Omental fat pad (tissue), 3 donors: ENCODE measurements at regions not wholly inside any gene's neighbourhood (a gene's known extent, or its start where the extent isn't known, plus 50 kb on each side); places are given as distances from the start of the nearest gene placed in this dataset.

ENCODE experiments used
- ATAC-seq: fragments of 150-250 bp; one replicate; pipeline ENCODE4 v1.9.1; 2016; ENCODE audit warnings: mild to moderate bottlenecking, moderate library complexity; ENCODE audit not compliant: low FRiP score
- DNase-seq: peaks from one replicate; pipeline ENCODE4 v3.0.0-alpha.2; 2019; ENCODE audit warnings: low spot score
- CTCF ChIP-seq, 3 donors: fragments of 450-650 bp; IDR thresholded peaks; one replicate each; pipeline ENCODE4 v1.5.1; 2016 to 2017; ENCODE audit warnings: antibody characterized with exemption in 3 of 3, mild to moderate bottlenecking in 3 of 3, moderate library complexity in 2 of 3

- ATAC-seq (no peak), DNase-seq (no peak)
- TF ChIP-seq CTCF (IDR thresholded peaks at IDR 0.05): no peak
Measured at GRCh38 chr21:27827972-27828371, 861.1 kb upstream of the ADAMTS5 start.

- ATAC-seq (no peak), DNase-seq (no peak)
- no peak for TF ChIP-seq CTCF (IDR thresholded peaks at IDR 0.05)
Measured at GRCh38 chr21:27825035-27825434, 858.1 kb upstream of the ADAMTS5 start.

- ATAC-seq (no peak), DNase-seq (no peak)
- TF ChIP-seq CTCF (IDR thresholded peaks at IDR 0.05): no peak
Measured at GRCh38 chr21:27823652-27824201, 856.8 kb upstream of the ADAMTS5 start.

- no peak for TF ChIP-seq CTCF (IDR thresholded peaks at IDR 0.05)
Measured at GRCh38 chr21:27820342-27820741, 853.5 kb upstream of the ADAMTS5 start.

GRCh38 chr21:27819299-27819698, 852.4 kb upstream of the ADAMTS5 start:
- ATAC-seq: no peak
- no peak for DNase-seq
- no peak for TF ChIP-seq CTCF (IDR thresholded peaks at IDR 0.05)

More at GRCh38 chr21:27820342-27820741, 853.5 kb upstream of the ADAMTS5 start:
- DNase-seq (no peak), ATAC-seq (no peak)

GRCh38 chr21:27818847-27819246, 852.0 kb upstream of the ADAMTS5 start:
- DNase-seq (no peak), ATAC-seq (peak; percentile 79)
- no peak for TF ChIP-seq CTCF (IDR thresholded peaks at IDR 0.05)

- TF ChIP-seq CTCF (IDR thresholded peaks at IDR 0.05): no peak
- no peak for ATAC-seq
- DNase-seq: no peak
Measured at GRCh38 chr21:27817902-27818623, 851.2 kb upstream of the ADAMTS5 start.
